Inferior parietal cortex (tissue), 1 donor: ENCODE measurements at regions not wholly inside any gene's neighbourhood (a gene's known extent, or its start where the extent isn't known, plus 50 kb on each side); places are given as distances from the start of the nearest gene placed in this dataset.
A peak's percentile ranks its signal among the peaks of the same experiment; 100 is the strongest.

Experiments used
- DNase-seq: peaks from one replicate; pipeline ENCODE4 v3.0.0-alpha.2; 2016; ENCODE audit errors: extremely low spot score

GRCh38 chr2:38203446-38203810, 127.5 kb upstream of the CYP1B1 start:
- DNase-seq, result no peak

DNA sequence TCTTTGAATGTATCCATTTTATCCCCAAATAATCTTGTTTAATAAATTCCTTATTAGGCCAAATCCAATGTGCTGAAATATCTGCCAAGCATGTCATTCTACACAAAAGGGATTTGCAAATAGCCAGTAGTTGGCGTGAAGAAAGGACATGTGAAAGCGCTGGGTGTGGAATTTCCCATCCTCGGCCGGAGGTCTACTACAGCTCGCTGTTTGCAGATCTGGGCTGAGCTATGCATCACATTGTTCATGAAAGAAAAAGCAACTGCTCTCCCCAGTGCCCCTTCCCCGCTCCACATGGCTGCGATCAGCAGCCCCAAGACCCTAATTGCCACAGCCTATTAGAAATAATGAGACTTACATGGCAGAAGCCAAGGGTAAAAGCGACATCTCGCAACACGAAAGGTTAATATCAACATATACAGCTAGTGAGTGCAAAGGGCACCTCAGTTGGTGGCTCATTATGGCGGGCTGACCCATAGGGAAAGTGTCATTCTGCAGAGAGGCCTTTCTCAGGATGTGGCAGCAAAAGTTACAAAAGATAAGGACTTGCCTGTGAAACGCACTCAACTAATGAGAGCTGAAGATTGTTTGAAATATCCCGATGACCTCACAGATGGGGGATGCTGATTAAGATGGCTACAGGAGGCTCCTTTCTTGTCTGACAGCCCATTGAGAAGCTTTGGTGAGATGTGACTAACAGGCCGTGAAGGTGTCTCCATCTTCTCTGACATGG, 126.9 kb upstream of the CYP1B1 start:
- DNase-seq, result no peak

DNA sequence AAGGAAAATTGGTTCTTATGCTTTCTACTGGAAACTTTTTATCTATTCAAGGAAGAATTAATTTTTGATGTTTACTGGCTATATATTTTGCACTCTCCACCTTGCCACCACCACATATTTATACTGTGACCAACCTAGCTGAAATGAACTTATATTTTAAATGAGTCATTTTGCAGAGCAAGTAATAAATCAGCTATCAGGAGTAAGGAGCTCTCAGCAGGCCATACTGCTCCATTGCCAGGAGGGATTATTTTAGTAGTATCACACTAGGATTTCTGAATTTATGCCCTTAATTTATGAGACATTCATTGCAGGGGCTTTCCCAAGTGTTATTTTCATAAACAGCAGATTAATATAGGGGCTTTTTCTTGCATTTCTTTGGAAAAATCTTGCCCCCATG, 125.8 kb upstream of the CYP1B1 start:
- no peak for DNase-seq

DNA sequence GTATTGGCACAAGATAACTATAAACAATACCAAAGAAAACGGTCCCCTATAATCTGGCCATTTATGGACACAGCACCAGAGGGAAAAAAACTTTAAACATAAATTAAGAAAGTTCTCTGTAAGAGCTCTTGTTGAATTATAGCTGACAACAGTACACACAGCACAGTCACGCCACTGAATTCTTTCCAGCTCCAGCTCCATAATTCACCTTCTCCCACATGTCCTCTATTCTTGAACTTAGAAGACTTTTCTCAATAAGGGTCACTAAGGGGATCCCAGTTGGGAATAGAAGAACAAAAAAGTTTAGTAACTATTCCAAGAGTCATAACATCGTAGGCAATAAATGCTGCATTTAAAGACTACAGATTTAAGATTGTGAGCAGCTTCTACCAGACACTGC, 124.6 kb upstream of the CYP1B1 start:
- DNase-seq, result no peak

DNA sequence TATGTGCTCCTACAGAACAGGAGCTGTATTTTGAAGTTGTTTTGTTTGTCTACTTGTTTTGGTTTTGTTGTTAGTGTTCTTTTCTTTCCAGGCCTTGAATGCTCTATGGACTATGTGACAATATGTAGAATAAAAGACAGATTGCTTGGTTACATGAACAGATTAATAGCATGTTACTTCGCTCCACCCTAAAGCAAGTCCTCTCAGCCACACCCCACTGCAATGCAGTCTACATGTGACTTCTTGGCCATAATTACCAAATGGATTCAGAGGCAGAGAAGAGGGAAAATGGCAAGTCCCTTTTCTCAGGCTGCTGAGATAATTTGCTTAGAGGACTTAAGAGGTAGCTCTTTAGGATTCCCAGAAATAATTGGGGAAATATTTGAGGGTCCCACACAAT, 123.2 kb upstream of the CYP1B1 start:
- no peak for DNase-seq

DNA sequence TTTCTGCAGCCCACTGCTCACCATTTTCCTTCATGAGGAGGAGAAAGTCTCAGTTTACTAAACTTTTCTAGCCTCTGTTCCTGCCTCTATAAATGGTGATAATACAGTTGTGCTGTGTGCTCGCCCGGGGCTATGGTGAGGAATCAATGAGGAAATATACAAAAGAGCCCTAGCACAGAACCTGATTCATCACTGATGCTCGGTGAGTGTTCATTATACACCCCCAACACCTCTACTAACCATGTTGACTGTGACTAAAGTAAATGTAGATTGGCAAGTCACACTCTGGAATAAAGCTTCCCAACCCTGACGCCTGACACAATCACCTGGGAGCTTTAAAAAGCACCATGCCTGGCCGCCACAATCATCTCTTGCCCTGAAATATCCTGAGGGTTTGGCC, 118.8 kb upstream of the CYP1B1 start:
- DNase-seq, result no peak

DNA sequence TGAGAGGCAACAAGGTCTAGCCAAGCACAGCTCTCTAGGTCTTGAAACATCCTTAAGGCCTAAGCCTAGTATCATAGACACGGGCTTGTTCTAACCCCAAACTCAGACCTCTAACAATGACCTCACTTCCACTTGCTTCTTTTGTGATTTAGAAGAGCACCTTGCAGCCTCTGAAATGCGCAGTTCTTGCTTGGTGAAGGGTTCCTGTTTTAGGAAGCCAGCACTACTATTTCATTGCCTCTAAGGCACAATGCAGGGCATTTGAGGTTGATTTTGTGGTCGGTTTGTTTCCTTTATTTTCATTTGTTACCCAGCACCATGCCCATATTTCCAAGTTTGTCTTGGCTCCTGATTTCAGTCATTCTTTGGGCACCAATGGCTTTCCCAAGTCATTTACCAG, 117.0 kb upstream of the CYP1B1 start:
- DNase-seq, result no peak

GRCh38 chr2:38192046-38192445, 116.1 kb upstream of the CYP1B1 start:
- DNase-seq, result no peak

DNA sequence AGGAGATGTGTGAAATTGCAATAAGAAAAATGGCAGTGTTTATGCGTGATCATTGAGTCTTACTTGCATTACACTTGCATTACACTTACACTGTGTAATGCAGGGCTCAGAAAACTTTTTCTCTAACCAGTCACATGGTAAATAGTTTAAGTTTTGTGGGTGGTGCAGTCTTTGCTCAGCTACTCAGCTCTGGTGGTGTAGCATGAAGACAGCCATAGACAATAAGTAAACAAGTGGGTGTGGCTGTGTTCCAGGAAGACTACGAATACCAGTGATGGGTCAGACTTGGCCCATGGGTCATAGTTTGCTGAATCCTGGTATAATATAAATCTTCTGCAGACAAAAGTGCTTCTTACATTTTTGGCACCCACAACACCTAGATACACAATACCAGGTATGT, 115.6 kb upstream of the CYP1B1 start:
- no peak for DNase-seq

GRCh38 chr2:38190542-38191218, 114.7 kb upstream of the CYP1B1 start:
- DNase-seq, result no peak

GRCh38 chr2:38187541-38188011, 111.6 kb upstream of the CYP1B1 start:
- DNase-seq, result no peak

- DNase-seq, result no peak
Observed at GRCh38 chr2:38185012-38185491, 109.1 kb upstream of the CYP1B1 start.

DNA sequence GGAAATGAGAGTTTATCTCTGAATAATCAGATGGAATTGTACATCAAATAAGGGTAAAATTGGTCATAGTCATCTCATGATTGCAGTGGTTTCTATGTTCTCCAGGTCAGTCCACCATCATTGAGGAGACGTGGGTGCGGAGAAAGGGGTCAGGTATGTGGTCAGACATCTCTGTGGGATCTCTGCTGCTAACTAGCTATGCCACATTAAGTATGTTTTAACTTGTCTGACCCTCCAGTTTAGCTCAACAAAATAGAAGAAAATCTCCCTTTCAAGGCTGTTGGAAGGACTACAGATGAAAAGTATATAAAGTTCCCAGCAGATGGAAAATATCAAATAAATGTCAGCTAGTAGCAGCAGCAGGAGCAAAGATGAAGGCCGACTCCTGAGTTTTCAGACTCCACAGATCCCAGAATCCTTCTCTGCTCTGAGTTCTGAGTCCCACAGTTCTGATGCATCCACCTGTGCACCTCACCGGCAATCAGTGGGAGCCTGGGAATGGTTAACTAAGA, 106.6 kb upstream of the CYP1B1 start:
- no peak for DNase-seq

DNA sequence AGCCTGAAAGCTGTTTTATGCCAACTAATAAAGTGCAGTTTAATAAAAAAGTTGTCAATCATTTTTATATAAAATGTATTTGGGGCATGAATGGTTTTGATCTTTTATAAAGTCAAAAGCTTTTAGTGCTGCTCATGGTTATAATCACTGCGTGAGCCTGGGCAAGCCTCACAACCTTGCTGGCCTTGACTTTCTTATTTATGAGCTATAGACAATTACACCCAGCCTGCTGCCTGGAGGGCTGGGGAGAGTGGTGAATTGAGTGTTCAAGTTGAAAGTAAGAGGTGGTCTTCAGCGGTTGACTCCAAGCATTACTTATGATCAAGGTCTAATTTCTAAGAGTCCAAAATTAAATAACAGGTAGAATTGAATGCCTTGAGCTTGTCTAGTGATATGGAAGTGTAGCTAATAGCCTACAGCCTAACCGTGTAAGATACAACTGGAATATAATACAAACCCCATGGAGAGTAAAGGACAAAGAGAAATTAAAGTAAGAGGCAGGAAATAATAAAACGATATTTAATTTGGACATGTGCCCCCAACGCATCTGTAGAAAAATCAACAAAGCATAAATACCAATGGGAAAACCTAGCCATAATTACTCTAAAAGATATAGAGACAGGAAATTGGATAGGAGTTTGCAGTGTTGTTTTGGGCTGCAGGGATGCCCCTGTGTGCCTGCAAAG, 106.0 kb upstream of the CYP1B1 start:
- no peak for DNase-seq

GRCh38 chr2:38180754-38181153, 104.8 kb upstream of the CYP1B1 start:
- DNase-seq, result no peak

- DNase-seq, result peak; percentile 22
Observed at GRCh38 chr2:38178556-38179419, 102.8 kb upstream of the CYP1B1 start.

DNA sequence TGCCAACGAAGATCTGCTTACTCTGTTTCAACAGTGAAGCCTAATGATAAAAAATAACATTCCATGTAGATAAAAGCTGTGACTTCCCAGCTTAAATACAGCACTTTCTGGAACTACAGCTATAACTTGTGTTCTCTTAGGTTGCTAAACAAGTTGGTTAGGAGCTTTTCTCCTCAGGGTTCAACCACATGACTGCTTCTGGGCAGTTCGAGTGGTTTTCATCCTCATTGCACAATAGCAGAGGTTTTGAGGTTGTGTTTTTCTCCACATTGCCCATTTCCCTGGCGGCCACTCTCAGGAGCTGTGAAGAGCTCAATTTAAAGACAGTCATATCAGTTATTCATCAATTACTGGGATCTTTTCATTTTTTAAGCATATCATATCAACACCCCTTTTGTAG, 102.2 kb upstream of the CYP1B1 start:
- DNase-seq, result no peak

GRCh38 chr2:38176619-38177021, 100.7 kb upstream of the CYP1B1 start:
- DNase-seq, result no peak

DNA sequence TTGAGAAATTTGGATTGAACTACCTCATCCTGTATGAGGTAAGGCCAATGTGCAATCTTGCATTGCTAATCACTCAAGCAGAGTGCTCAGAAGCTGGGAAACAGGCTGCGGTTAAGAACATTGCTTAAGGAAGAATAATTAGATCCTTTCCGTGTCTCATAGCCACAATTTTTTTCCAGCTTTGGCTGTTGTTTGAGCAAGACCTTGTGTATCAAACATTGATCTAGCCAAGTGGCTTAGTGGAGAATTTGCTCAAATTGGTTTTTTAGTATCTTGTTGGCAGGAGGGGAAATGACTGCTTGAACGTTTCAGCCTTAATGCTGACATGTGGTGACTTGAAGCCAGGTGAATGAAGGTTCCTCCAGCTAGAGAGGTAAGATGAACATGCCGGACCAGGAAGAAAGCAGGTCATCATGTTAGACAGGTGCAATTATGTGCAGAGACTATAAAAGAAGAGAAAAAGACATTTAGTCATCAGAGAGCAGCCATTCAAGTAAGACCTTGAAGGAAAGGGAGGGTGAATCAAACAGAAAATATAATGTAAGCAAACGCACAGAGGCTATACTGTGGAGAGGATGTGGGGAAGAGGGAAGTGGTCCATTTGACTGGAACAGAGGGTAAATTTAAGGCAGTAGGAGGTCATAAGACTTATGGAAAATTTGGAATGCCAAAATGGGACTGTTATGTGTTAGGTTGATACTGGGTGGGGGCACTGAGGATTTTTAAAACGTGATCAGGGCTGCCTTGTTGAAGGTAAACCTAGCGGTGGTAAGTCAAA, 98.9 kb upstream of the CYP1B1 start:
- DNase-seq, result no peak

DNA sequence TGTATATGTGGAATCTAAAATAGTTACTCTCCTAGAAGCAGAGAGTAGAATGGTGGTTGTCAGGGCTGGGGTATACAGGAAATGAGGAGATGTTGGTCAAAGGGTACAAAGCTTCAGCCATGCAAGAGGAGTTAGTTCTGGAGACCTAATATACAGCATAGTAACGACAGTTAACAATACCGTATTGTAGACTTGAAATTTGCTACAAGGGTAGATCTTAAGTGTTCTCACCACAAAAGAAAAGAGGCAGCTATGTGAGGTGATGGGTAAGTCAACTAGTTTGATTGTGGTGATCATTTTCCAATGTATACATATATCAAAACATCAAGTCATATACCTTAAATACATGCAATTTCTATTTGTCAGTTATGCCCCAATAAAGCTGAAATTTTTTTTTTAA, 98.2 kb upstream of the CYP1B1 start:
- DNase-seq, result no peak

- no peak for DNase-seq
Observed at GRCh38 chr2:38173683-38174082, 97.7 kb upstream of the CYP1B1 start.
